ENCODE measurements at regions not wholly inside any gene's neighbourhood (a gene's known extent, or its start where the extent isn't known, plus 50 kb on each side); places are given as distances from the start of the nearest gene placed in this dataset.
"Not testable (repeated sequence)": the region's sequence is repeated elsewhere in the genome, so short reads cannot be mapped to it uniquely, and the experiment has no call there.

GRCh38 chr5:112532654-112533360 lies 113.7 kb upstream of the EPB41L4A start:
- no peak for FAIRE-seq
- no peak for DNase-seq (ENCODE audit: insufficient read length, low spot score)

DNA sequence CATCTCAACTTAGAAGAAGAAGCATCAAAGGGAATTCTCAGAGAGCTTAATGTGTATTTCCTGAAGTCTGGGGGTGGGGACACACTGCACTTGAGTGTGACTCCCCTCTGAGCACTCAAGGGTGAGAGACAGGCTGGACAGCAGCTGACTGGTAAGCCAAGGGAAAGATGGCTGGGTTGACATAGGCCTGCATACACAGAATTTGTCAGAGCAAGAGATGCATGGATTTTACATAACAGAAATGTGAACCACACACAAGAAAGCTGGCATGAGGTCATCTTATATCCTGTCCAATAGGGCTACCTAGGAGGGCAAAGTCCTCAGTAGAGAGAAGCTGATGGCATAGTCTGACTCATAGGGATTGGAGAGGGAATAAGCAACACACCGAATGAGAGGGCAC lies 114.3 kb upstream of the EPB41L4A start:
- FAIRE-seq = no peak

GRCh38 chr5:112534067-112534583 lies 115.0 kb upstream of the EPB41L4A start:
- no peak for FAIRE-seq

More for the DNA sequence above, 114.3 kb upstream of the EPB41L4A start:
- no peak for DNase-seq (ENCODE audit: insufficient read length, low spot score)

DNA sequence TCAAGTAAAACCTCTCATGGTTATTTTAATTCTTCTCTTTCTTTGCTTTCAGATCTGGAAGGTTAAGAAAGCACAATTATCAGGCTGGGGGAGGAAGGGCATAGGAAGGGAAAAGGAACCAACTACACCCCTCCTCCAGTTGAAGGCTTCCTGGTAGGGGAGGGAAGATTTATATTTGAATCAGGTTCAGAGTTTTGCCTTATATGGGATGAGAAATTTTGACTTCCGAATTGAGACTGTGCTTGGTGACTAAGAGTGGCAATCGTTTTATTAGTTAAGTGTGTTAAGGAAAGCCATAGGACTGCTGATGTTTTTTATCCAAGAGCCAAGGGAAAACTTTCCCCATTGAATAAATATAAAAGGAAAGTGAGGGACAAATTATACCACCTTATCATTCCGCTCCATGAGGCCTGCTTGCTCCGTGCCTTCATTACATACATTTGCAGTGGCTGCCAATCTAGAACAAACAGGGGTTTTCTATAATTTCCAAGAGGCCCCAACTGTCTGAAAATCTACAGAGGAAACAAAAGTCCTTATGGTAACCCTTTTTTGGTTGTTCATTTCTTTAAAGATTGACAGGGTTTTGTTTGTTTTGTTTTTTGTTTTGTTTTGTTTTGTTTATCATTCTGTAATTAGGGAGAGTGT lies 115.7 kb upstream of the EPB41L4A start:
- FAIRE-seq (no peak), DNase-seq (ENCODE audit: insufficient read length, low spot score) (no peak)

More at GRCh38 chr5:112534067-112534583, 115.0 kb upstream of the EPB41L4A start:
- DNase-seq (ENCODE audit: insufficient read length, low spot score) = no peak

DNA sequence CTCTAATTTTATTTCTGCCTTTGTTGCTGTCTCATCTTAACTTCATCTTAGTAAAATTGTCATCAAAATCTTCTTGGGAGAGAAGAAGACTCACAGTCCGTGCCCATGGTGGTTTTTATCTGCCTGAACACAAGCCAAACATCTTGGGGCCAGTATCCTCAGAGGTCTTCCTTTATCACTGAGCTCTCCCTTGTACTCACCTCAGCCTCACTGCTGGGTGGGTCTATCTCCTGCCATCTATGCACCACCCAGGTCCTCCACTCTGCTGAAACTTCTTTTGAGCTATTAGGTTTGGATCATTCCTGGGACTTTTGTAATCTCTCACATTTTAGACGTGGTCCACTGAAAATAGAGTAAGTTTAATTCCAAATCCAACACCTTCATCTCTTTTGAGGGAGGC lies 116.3 kb upstream of the EPB41L4A start:
- FAIRE-seq (no peak), DNase-seq (ENCODE audit: insufficient read length, low spot score) (no peak)

GRCh38 chr5:112544558-112544957 lies 125.5 kb upstream of the EPB41L4A start:
- FAIRE-seq; DNase-seq (ENCODE audit: insufficient read length, low spot score): not testable (repeated sequence)

DNA sequence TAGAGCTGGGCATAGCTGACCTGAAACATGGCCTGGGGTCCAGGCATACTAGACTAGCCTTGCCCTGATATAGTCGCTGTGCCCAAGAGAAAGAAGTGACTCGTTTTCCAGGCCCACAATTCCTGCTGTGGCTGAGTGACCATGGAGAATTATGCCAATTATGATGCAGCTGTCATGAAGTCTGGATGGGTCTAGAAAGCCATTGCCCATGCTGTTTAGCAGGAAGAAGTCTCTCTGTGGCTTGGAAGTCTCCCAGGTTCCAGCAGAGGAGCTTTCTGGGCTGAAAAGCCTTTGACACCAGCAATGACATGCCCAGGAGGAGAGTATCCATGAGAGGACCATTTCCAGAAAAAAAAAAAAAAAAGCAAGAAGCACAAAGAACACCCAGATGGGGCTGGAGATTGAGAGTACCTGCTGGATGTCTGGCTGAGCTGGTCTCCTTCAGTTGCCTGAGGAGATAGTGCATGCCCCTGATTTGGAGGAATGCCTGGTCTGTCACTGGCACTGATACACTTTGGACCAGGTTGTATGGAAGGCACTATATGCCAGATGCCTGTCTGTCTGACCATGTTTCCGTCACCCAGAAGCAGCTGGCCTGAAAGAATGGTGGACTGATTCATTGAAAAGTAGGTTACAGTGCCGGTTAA lies 128.0 kb upstream of the EPB41L4A start:
- DNase-seq (ENCODE audit: insufficient read length, low spot score) (no peak), FAIRE-seq (no peak)

DNA sequence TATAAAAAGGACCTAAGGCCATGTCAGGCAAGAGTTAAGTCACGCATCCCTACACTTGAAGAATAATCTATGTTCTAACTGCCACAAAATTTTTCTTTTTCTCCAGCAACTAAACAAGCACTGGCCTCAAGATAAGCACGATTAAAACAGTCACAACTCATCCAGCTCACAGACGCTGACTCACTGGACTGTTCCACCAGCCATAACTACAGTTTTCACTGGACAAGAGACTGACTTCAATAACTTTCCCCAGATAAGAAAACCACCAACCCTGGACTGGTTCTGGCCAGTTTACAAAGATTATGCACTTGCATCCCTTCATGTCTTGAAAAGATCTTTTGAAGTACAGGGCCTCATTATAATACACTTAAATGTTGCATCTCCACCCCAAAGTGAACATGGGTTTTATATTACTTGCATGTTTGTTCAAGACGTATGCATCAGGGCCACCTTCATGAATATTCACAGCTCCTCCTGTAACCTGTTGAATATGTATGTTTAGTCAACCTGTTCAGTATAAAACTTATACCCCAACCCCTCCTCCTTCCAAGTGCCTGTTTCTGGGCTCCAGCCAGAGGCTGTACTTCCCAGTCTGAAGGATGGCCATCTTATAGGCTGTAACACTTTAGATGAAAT lies 129.3 kb upstream of the EPB41L4A start:
- no peak for FAIRE-seq
- no peak for DNase-seq (ENCODE audit: insufficient read length, low spot score)

GRCh38 chr5:112549127-112549526 lies 130.1 kb upstream of the EPB41L4A start:
- DNase-seq (ENCODE audit: insufficient read length, low spot score) (no peak), FAIRE-seq (no peak)

GRCh38 chr5:112549605-112550166 lies 130.6 kb upstream of the EPB41L4A start:
- no peak for FAIRE-seq
- DNase-seq (ENCODE audit: insufficient read length, low spot score) = no peak

DNA sequence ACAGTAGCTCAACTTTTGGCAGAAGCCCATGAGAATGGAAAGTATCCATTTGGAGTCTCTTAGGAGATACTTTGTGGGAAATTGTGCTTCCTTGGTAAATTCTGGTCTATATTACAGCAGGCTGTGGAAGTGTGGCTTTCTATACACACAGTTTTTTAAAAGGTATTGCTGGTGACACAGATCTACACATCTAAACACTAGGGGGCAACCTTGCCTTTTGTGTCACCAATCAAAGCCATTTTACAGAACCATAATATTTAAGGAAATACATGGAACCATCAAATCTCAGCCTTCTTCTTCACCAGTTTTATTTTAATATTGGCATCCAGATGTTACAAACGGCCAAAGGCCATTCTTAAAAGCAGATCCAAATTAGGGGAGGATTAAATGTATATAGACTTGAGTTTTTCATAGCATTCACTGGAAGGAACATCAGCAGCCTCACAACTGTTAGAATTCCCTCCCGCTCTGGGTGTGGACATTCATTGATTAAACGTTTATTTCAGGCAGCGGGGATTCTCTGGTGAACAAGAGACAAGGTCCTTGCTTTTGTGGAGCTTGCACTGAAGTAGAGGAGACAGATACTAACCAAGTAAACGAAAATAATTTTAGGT lies 132.4 kb upstream of the EPB41L4A start:
- FAIRE-seq = no peak
- DNase-seq (ENCODE audit: insufficient read length, low spot score) = peak; percentile 49

DNA sequence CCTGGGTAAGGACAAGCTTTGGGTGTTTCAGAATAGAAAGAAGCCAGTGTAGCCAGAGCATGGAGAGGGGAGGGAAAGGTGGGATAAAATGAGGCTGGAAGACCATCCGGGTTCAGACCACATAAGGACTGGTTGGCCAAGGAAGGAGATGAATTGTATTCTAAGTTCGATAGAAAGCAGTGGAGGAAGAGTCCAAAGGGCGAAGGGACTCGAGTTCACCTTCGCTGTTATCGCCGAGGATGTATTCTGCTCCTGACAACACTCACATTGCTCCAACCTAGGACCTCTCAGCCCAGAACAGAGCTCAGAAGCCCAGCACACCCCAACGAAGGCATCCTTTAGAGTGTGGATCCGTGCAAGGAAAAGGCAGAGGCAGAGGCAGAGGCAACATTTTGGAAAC lies 133.1 kb upstream of the EPB41L4A start:
- FAIRE-seq (no peak), DNase-seq (ENCODE audit: insufficient read length, low spot score) (no peak)

GRCh38 chr5:112552791-112553190 lies 133.7 kb upstream of the EPB41L4A start:
- DNase-seq (ENCODE audit: insufficient read length, low spot score) (no peak), FAIRE-seq (no peak)

DNA sequence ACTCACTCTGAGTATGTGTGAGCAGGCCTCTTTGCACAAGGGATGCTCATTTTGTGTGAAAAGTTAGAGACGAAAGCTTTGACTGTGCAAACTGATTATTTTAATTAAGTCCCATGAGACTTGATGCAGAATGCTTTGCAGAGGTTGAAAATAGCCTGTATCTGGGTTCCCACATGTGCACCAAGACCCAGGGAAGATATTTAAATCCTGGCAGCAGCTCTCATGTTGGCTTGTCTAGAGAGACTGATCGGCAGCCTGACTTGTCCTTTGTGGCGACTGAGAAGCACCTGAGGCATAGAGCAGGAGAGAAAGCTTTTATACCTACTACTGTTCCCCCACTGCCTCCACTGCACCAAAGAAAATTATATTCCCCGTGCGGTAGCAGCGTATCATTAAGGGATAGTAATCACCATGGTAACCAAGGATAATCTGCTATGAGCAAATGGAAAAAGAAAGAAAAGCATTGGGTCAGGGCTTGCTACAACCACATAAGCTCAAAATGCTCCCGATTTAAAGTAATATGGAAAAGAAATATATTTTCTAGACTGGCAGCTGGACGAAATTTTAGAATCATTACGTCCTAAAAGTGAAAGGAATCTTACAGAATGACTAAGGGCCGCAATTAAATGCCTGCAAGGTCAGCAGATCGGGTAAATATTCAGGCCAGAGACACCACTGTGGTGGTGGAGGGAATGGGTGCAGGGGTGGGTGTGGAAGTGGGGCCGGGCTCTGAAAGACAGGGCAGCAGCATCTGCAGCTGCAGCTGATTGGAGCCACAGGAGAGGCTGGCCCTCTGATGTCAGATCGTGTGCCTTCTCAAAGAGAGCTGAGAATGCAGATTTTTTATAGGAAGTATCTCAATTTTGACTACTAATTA lies 135.3 kb upstream of the EPB41L4A start:
- FAIRE-seq = no peak
- DNase-seq (ENCODE audit: insufficient read length, low spot score) = no peak

GRCh38 chr5:112555197-112555596 lies 136.1 kb upstream of the EPB41L4A start:
- FAIRE-seq = no peak
- no peak for DNase-seq (ENCODE audit: insufficient read length, low spot score)

GRCh38 chr5:112555691-112556090 lies 136.6 kb upstream of the EPB41L4A start:
- FAIRE-seq (no peak), DNase-seq (ENCODE audit: insufficient read length, low spot score) (no peak)

- not testable (repeated sequence) for DNase-seq (ENCODE audit: insufficient read length, low spot score); FAIRE-seq
Observed at GRCh38 chr5:112559501-112559900, 140.4 kb upstream of the EPB41L4A start.

DNA sequence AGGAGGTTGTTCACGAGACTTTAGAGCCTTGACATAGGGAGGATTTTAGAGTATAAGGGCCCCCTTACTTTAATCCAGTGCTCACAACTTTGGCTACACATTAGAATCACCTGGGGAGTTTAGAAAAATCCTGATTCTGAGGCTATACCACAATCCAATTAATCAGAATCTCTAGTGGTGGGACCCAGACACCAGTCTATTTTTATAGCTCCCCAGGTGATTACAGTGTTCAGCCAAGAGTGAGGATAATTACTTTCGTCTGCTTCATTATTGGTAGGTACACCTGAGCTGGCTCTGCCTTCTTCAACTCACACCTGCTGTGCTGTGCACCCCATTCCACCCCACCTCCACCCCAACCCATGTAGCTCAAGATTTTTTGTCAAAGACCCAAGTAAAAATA lies 141.3 kb upstream of the EPB41L4A start:
- no peak for DNase-seq (ENCODE audit: insufficient read length, low spot score)
- FAIRE-seq = no peak

GRCh38 chr5:112563169-112563826 lies 144.2 kb upstream of the EPB41L4A start:
- DNase-seq (ENCODE audit: insufficient read length, low spot score) (no peak), FAIRE-seq (no peak)

Measured in HTR-8/SVneo (cell line).